Germinal center (tissue), 1 donor: ENCODE measurements at regions not wholly inside any gene's neighbourhood (a gene's known extent, or its start where the extent isn't known, plus 50 kb on each side); places are given as distances from the start of the nearest gene placed in this dataset.

Experiments
- DNase-seq: peaks from one replicate; pipeline ENCODE4 v3.0.0; 2012; ENCODE audit warnings: mixed read lengths, low spot score

DNA sequence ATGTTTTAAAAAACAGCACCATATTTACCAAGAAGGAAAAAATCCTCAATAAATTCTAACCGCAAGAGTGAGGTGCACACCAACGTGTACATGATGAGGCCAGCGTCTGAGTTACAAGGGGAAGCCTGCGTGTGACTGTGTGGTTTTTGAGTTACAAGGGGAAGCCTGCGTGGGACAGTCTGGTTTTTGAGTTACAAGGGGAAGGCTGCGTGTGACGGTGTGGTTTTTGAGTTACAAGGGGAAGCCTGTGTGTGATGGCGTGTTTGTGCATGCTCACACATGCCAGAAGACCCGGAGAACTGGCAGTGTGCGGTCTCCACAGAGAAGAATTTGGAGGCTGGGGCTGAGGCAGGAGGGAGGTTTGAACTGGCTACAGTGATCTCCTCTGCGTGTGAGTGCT, 1376.4 kb downstream of the TBC1D22A start:
- no peak for DNase-seq

- DNase-seq, result no peak
Observed at GRCh38 chr22:48138427-48138826, 1376.0 kb downstream of the TBC1D22A start.

- no peak for DNase-seq
Observed at GRCh38 chr22:48137640-48138039, 1375.2 kb downstream of the TBC1D22A start.

DNA sequence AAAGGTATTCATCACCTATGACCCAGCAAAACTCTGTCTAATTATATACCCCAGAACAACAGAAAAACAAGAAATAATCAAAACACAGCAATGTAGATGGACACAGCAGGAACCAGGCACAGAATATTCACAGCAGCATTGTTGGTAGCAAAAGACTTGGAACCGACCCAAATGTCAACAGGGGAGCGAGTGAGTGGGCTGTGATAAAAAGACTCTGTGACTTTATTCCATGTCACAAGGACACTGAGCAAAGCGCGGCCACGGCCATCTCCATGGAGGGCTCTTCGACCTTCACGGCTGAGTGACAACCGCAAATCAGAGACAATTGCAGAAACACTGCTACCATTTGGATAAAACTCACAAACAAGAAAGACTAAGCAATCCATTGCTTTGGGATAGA, 1373.1 kb downstream of the TBC1D22A start:
- no peak for DNase-seq

GRCh38 chr22:48125416-48125815, 1363.0 kb downstream of the TBC1D22A start:
- DNase-seq, result no peak

DNA sequence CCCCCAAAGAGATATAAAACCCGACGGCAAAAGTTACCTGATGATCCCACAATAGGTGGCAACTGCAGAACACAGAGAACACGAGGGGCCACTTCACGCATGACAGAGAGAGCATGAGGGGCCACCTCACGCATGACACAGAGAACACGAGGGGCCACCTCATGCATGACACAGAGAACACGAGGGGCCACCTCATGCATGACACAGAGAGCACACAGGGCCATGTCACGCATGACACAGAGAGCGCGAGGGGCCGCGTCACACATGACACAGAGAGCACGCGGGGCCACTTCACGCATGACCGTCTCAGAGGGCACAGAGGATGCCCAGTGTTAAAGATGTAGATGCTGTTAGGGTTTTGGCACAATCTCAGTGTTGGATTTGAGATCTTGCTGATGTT, 1359.5 kb downstream of the TBC1D22A start:
- DNase-seq, result no peak

DNA sequence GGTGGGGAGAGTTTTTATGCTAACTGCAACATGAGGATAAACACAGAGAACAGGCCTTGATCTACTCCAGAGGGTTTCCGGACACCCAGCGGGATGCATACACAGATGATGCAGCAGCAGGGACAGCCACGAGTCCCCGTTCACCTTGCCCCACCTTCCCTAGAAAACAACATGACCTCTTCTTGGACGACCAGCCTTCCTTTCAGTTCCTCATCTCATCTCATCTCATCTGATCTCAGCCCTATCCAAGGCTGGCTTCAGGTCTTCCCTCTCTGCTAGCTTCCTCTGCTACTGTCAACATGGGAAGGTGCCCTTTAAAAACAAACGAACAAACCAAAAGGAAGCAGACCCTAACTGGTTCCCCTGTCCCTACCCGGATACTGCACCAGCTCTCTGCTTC, 1356.2 kb downstream of the TBC1D22A start:
- DNase-seq, result no peak

DNA sequence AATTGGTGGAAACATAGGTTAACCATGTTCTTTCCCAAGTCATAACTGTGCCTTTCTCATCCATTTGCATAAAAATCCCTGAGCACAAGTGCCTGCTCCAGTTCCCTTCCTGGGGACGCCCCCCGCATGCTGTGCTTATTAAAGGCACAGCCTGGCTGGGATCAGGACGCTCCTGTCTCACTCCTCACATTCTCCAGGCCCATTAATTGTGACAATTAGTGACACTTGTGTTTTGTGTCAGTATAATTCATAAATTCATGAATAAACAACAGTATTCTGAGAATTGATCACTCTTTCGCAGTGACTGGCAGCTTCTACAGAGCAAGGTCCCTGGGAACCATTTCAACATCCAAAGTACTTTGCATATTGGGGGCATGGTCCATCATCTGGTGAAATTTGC, 1354.4 kb downstream of the TBC1D22A start:
- DNase-seq, result no peak

GRCh38 chr22:48112687-48113521, 1350.5 kb downstream of the TBC1D22A start:
- DNase-seq, result no peak

- DNase-seq, result no peak
Observed at GRCh38 chr22:48106715-48107259, 1344.3 kb downstream of the TBC1D22A start.

- no peak for DNase-seq
Observed at GRCh38 chr22:48106215-48106614, 1343.8 kb downstream of the TBC1D22A start.

- no peak for DNase-seq
Observed at GRCh38 chr22:48105259-48105658, 1342.8 kb downstream of the TBC1D22A start.

DNA sequence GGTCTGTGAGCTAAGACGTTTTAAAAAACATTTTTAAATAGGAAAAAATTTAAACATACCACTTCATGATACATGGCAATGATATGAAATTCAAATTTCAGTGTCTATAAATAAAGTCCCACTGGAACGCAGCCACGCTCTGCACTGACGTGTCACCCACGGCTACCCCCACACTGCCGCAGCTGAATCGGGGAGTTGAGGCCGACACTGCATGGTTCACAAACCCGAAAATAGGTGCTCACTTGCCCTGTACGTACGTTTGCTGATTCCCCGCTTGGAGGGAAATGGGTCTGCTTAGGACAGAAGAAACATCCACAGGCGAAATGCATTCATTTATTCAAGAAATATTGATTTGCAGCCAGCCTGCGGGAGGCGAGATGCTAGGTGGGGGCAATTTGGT, 1342.3 kb downstream of the TBC1D22A start:
- DNase-seq, result no peak

DNA sequence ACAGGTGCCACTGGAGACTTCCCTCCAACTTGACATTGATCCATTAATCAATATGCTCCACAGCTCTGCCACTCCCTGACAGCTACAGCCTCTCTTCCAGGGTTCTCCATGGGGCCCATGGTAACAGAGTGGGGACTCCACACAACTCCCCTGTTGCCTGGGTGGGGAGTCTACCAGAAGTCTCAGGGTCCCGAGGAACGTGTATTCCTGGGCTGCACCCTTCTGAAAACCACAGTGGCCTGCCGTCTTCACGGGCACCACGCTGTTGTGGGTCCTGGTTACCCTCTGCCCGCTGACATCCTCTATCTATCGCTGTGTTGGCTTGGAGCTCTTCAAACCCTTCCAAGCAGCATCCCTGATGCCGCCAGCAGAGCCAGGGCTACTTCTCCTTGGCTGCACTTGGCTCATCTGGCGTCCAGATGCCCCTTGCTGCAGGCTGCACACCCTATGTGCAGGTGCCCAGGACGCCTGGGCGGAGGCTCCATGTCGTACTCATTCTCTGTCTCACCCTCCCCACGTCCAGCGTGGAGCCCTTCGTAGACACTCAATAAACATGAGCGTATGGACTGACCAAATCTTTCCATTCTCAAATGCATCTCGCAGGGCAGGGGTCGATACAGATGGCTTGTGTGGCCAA, 1341.8 kb downstream of the TBC1D22A start:
- no peak for DNase-seq

DNA sequence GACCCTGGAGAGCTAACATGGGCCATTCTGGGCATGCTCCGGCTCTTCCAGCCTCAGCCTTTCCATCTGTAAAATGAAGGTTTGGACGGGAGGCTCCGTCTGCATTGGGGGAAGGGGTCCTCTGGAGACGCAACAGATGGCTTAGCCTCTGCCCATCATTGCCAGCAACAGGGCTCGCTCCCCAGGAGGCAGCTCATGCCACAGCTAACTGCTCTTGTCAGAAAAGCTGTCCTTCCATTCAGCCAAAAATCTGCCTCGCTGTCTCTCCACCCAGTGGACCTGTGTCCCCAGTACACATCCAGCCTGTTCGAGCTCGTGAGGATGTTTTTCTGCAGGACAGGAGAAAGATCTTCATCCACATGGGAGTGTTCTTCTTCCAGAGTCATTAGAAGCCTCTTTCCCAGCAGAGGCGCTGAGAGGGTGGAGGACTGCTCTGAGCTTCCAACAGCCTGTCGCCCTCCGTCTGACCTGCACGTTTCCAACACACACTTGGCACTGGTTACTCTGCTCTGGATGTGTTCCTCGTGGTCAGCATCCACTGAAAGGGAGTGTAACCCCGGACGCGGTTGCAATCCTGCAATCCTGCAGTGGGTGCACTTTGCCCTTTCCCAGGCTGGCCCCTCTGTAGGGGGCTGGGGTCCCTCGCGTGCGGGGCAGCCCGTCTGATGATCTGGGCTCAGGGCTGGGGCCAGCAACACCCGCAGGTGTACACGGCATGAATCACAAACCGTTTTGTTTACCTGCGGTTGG, 1340.9 kb downstream of the TBC1D22A start:
- no peak for DNase-seq

DNA sequence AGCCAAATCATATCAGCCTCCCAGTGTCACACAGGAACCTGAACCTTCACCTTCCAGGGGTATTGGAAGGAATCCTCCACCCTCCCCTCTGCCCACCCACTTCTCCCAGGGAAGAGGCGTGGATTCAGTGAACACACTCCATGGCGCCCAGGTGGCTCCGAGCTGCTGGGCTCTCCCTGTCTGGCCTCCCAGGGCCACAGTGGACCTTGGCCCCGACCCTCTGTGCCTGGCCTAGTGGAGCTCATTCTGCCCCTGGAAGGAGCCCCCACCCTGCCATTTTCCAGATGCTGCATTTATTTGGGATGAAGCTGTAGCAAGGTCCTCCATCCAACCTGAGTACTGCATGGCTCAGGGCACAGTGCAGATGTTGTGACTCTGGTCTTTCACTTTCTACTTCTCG, 1340.1 kb downstream of the TBC1D22A start:
- no peak for DNase-seq

GRCh38 chr22:48101704-48102103, 1339.3 kb downstream of the TBC1D22A start:
- DNase-seq, result no peak

- DNase-seq, result no peak
Observed at GRCh38 chr22:48100685-48101417, 1338.4 kb downstream of the TBC1D22A start.

DNA sequence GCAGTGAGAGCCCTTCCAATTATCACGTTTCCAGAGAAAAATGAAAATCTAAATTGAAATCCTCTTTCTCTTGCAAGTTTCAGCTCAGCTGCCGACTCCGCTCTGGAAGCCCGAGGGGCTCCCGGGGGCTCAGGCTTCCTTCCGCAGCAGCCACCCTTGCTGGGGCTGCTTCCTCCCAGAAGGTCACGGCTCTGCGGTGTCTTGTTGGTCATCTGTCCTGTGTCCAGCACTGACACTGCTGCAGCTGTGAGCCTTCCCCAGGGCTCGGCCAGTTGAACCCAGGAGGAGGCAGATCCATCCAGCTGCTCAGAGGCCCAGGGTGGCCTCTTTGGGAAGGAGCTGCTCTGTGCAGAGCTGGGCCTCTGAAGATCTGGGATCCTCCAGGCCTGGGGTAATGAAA, 1337.2 kb downstream of the TBC1D22A start:
- DNase-seq, result no peak

GRCh38 chr22:48099251-48099650, 1336.8 kb downstream of the TBC1D22A start:
- no peak for DNase-seq

DNA sequence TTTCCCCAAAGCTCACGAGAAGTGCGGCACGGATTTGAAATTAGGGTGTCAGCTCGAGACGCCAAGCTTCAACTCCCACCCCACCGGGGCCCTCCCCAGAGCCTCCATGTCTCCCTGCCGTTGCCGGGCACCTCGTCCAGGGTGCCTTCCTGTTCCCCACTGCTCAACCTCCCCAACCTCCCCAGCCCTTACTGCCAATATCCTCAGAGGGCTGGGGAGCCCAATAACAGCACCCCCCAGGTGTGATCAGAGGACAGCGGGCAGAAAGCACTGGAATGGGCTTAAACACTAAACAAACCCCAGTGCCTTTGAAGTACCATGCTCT, 1336.4 kb downstream of the TBC1D22A start:
- peak; percentile 44 for DNase-seq
